Glutamatergic neuron (in vitro differentiated cells): ENCODE measurements at regions not wholly inside any gene's neighbourhood (a gene's known extent, or its start where the extent isn't known, plus 50 kb on each side); places are given as distances from the start of the nearest gene placed in this dataset.

ENCODE experiments used
- DNase-seq: peaks from one replicate; pipeline ENCODE4 v3.0.0; 2022
- H3K27ac Mint-ChIP-seq: one replicate; pipeline ENCODE4 v1.8.0; 2020; ENCODE audit warnings: mild to moderate bottlenecking, mixed read lengths, inconsistent platforms; ENCODE audit not compliant: unreplicated experiment
- H3K27me3 Mint-ChIP-seq: one replicate; pipeline ENCODE4 v1.8.0; 2020; ENCODE audit warnings: mild to moderate bottlenecking, moderate library complexity, mixed read lengths, inconsistent platforms; ENCODE audit not compliant: unreplicated experiment
- H3K36me3 Mint-ChIP-seq: one replicate; pipeline ENCODE4 v1.8.0; 2020; ENCODE audit warnings: mild to moderate bottlenecking, mixed read lengths, inconsistent platforms; ENCODE audit not compliant: unreplicated experiment
- H3K4me1 Mint-ChIP-seq: one replicate; pipeline ENCODE4 v1.8.0; 2020; ENCODE audit warnings: mild to moderate bottlenecking, low read depth, mixed read lengths, inconsistent platforms; ENCODE audit not compliant: unreplicated experiment
- H3K4me3 Mint-ChIP-seq: one replicate; pipeline ENCODE4 v1.8.0; 2020; ENCODE audit warnings: mild to moderate bottlenecking, mixed read lengths, inconsistent platforms; ENCODE audit not compliant: unreplicated experiment
- H3K9me3 Mint-ChIP-seq: one replicate; pipeline ENCODE4 v1.8.0; 2020; ENCODE audit warnings: mild to moderate bottlenecking, moderate library complexity, mixed read lengths, inconsistent platforms; ENCODE audit not compliant: unreplicated experiment
- TF ChIP-seq, protein P1 (sequence below): fragments of 200-600 bp; sonication (generic); IDR thresholded peaks from one replicate; pipeline ENCODE4 v1.5.0; 2021; ENCODE audit not compliant: partially characterized antibody, unreplicated experiment

DNA sequence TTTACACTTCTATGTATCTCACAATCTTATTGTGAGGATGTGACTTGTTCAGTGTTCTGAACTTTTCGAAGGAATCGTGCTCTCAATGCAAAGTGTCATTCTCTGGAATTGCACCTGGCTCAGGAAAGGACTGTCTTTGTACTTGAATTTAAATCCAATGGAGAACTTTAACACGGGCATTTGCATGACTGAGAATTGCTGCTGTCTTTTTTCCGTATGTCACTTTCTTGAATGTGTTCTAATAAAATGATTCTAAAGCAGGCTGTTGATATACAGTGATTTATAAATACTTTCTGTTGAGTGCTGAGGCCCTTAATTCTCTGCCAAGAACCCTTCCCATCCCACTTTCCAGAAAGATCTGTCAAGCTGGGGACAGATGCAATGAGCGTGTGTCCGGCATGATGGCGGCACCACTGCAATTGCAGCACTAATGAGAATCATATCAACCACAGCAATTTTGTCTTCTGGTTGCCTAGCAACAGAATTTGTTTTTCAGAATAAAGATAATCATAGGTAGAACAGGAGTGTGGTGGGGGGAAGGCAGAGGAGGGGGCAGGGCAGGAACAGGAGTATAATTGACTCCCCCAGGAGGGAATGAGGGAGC lies 210.6 kb upstream of the UMPS start:
- TF ChIP-seq, protein P1, sequence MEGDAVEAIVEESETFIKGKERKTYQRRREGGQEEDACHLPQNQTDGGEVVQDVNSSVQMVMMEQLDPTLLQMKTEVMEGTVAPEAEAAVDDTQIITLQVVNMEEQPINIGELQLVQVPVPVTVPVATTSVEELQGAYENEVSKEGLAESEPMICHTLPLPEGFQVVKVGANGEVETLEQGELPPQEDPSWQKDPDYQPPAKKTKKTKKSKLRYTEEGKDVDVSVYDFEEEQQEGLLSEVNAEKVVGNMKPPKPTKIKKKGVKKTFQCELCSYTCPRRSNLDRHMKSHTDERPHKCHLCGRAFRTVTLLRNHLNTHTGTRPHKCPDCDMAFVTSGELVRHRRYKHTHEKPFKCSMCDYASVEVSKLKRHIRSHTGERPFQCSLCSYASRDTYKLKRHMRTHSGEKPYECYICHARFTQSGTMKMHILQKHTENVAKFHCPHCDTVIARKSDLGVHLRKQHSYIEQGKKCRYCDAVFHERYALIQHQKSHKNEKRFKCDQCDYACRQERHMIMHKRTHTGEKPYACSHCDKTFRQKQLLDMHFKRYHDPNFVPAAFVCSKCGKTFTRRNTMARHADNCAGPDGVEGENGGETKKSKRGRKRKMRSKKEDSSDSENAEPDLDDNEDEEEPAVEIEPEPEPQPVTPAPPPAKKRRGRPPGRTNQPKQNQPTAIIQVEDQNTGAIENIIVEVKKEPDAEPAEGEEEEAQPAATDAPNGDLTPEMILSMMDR = no peak
- Mint-ChIP-seq H3K27ac (no peak overlapping the region), H3K4me3 (no peak overlapping the region)

DNA sequence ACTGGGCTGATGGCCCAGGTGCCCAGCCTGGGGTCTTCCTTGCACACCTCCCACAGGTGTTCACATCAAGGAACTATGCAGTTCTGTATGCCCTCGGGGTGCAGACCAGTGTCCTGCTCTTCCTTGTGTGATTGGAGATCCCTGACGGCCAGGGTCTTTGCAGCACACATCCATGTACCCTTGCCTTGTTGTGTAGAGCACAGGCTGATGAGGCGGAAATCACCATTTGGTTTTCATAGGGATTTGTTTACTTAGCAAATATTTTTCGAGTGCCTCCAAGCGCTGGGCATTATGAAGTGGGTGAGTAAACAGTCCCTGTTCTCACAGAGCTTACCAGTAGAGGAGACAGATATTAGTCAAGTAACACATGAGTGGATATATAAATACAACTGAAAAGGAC lies 209.3 kb upstream of the UMPS start:
- Mint-ChIP-seq H3K27ac (no peak overlapping the region), H3K4me3 (no peak overlapping the region), H3K9me3 (peaks cover 2% of the 10 kb centered on the region), H3K36me3 (peaks cover 4% of the 10 kb centered on the region), H3K4me1 (no peaks in the 10 kb centered on the region), H3K27me3 (peaks cover 6% of the 10 kb centered on the region)
- no peak for DNase-seq
- TF ChIP-seq, protein P1 = no peak

More for the DNA sequence above, 210.6 kb upstream of the UMPS start:
- no peaks in the 10 kb centered on the region for H3K4me1 Mint-ChIP-seq
- no peak for DNase-seq
- H3K27me3 Mint-ChIP-seq = peaks cover 6% of the 10 kb centered on the region
- no peaks in the 10 kb centered on the region for H3K9me3 Mint-ChIP-seq
- H3K36me3 Mint-ChIP-seq = peaks cover 4% of the 10 kb centered on the region

DNA sequence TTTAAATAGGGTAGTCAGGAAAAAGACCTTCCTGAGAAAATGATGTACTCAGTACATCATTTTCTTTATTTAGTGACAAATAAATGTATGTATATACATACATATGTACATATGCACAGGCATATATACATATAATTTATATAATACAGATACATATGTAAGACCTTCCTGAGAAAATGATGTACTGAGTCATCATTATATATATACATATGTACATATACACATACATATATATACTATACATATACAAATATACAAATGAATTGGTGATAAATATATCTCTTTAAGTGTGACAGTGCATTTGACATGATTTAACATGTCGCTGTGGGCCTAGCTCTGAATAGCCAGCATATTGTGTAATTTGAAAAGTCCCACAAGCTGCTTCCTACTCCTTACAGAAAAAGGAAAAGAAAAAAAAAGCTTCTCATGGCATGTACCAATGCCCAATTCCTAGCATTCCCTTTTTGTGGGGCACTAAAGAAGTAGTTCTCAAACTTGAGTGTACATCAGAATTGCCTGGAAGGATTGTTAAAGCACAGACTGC lies 208.1 kb upstream of the UMPS start:
- Mint-ChIP-seq H3K36me3 (peaks cover 4% of the 10 kb centered on the region), H3K9me3 (peaks cover 2% of the 10 kb centered on the region), H3K4me1 (no peaks in the 10 kb centered on the region), H3K4me3 (no peak overlapping the region), H3K27ac (no peak overlapping the region), H3K27me3 (peaks cover 6% of the 10 kb centered on the region)
- DNase-seq = no peak
- TF ChIP-seq, protein P1 = no peak

DNA sequence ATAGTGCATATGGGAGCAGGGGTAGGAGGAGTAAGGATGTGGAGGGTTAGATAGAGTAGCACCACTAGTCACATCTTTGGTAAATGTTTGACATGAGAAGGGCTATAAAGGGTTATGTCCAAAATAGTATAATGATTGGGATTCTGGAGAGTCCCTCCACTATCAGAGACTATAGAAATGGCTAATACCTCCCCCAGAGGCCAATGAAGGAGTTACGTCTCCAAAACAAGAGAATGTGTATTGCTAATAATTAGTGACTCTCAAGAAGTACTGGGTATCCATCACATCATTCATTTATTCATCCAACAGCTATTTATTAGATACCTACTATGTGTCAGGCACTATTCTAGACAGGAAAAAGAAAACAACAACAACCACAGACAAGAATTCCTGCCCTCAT lies 203.7 kb upstream of the UMPS start:
- H3K27me3 Mint-ChIP-seq = peaks cover 5% of the 10 kb centered on the region
- no peak for DNase-seq
- H3K9me3 Mint-ChIP-seq = peaks cover 2% of the 10 kb centered on the region
- no peaks in the 10 kb centered on the region for H3K36me3 Mint-ChIP-seq
- TF ChIP-seq, protein P1 = peak; percentile 27
- H3K4me3 Mint-ChIP-seq = no peak overlapping the region
- H3K4me1 Mint-ChIP-seq = no peaks in the 10 kb centered on the region
- H3K27ac Mint-ChIP-seq = no peak overlapping the region

DNA sequence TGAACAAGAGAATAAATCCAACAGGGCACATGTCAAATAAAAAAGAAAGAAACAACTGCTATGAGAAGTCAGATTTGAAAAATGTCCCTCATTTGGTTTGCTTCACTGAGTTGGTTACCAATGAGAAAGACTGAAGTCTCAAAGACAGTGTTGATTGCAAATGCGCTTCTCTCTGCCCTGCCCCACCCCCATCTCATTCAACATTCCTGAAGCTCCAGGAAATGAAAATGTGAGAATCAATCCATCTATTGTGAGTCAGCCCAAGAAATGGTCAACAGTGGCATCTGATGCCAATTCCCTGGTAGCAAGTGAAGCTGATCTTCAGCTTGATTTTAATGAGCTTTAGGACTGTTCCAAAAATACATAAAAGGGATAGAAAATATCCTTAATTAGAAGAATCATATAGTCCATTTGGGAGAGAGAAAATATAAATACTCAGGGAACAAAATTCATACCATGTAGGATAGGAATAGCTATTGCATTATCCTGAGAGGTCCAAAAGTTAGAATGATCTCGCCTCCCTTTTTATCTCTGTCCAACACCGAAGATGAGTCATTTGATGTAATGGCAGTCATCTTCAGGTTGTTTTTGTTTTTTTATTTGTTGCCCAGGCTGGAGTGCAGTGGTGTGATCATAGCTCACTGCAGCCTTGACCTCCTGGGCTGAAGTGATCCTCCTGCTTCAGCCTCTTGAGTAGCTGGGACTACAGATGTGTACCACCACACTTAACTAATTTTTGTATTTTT lies 200.3 kb upstream of the UMPS start:
- no peaks in the 10 kb centered on the region for H3K4me1 Mint-ChIP-seq
- no peak overlapping the region for H3K27ac Mint-ChIP-seq
- no peak for DNase-seq
- H3K4me3 Mint-ChIP-seq = no peak overlapping the region
- TF ChIP-seq, protein P1 = no peak
- H3K27me3 Mint-ChIP-seq = peaks cover 2% of the 10 kb centered on the region
- H3K36me3 Mint-ChIP-seq = no peaks in the 10 kb centered on the region
- H3K9me3 Mint-ChIP-seq = peaks cover 4% of the 10 kb centered on the region
